Stimulated activated CD4-positive, alpha-beta T cell treated with anti-CD3 and anti-CD28 coated beads, Interleukin-1b, Interleukin-23, amount 100 ng/mL, for 4 hours (primary cell): ENCODE measurements at regions not wholly inside any gene's neighbourhood (a gene's known extent, or its start where the extent isn't known, plus 50 kb on each side); places are given as distances from the start of the nearest gene placed in this dataset.
"Not testable (repeated sequence)": the region's sequence is repeated elsewhere in the genome, so short reads cannot be mapped to it uniquely, and the experiment has no call there.

Experiments used
- DNase-seq, 2 donors: peaks; one replicate each; pipeline ENCODE4 v3.0.0-alpha.2; 2020; ENCODE audit warnings: low read depth in 2 of 2

- DNase-seq: no peak
Measured at GRCh38 chr6:30832864-30833263, 51.5 kb upstream of the DDR1 start.

GRCh38 chr6:30830438-30830837 lies 53.9 kb upstream of the DDR1 start:
- DNase-seq: no peak

GRCh38 chr6:30829639-30830255 lies 54.6 kb upstream of the DDR1 start:
- no peak for DNase-seq

GRCh38 chr6:30829033-30829432 lies 55.3 kb upstream of the DDR1 start:
- DNase-seq: no peak

- DNase-seq: peak; percentile 82
Measured at GRCh38 chr6:30828027-30828962, 56.0 kb upstream of the DDR1 start.

- no peak for DNase-seq
Measured at GRCh38 chr6:30826961-30827342, 57.4 kb upstream of the DDR1 start.

GRCh38 chr6:30824698-30825097 lies 59.6 kb upstream of the DDR1 start:
- no peak for DNase-seq

- DNase-seq: no peak
Measured at GRCh38 chr6:30823534-30823865, 60.8 kb upstream of the DDR1 start.

- DNase-seq: no peak
Measured at GRCh38 chr6:30821862-30822784, 62.2 kb upstream of the DDR1 start.

- DNase-seq: no peak
Measured at GRCh38 chr6:30820193-30820592, 64.1 kb upstream of the DDR1 start.

- peak in 1 of 2 donors; percentile 60 for DNase-seq
Measured at GRCh38 chr6:30819297-30819917, 64.9 kb upstream of the DDR1 start.

GRCh38 chr6:30818391-30818841 lies 65.9 kb upstream of the DDR1 start:
- no peak for DNase-seq

- DNase-seq: no peak
Measured at GRCh38 chr6:30816791-30817739, 67.3 kb upstream of the DDR1 start.

- not testable (repeated sequence) for DNase-seq
Measured at GRCh38 chr6:30816296-30816695, 68.0 kb upstream of the DDR1 start.

GRCh38 chr6:30815041-30815742 lies 69.1 kb upstream of the DDR1 start:
- DNase-seq: not testable (repeated sequence)

- peak in 1 of 2 donors; percentile 38 for DNase-seq
Measured at GRCh38 chr6:30814146-30815040, 69.9 kb upstream of the DDR1 start.

GRCh38 chr6:30813631-30814145 lies 69.3 kb upstream of the IER3 start:
- DNase-seq: no peak

- DNase-seq: peak; percentile 66 to 75
Measured at GRCh38 chr6:30810813-30811339, 66.5 kb upstream of the IER3 start.
